Transverse colon (tissue), 3 donors: ENCODE measurements at regions not wholly inside any gene's neighbourhood (a gene's known extent, or its start where the extent isn't known, plus 50 kb on each side); places are given as distances from the start of the nearest gene placed in this dataset.
"Not testable (repeated sequence)": the region's sequence is repeated elsewhere in the genome, so short reads cannot be mapped to it uniquely, and the experiment has no call there.

Experiments
- CTCF ChIP-seq, 5 experiments: fragments of 200-600 bp in 3 of 5; fragments of 450-650 bp in 2 of 5; sonication (generic) in 3 of 5; IDR thresholded peaks; 1 replicate in 2 of 5; 2 replicates in 3 of 5; pipeline ENCODE4 v1.5.1; 2016 to 2017; ENCODE audit warnings: antibody characterized with exemption in 5 of 5, inconsistent platforms in 3 of 5, mild to moderate bottlenecking in 2 of 5, moderate library complexity in 1 of 5
- POLR2A ChIP-seq: fragments of 450-650 bp; IDR thresholded peaks from one replicate; pipeline ENCODE4 v1.6.1; 2016; ENCODE audit warnings: antibody characterized with exemption, mild to moderate bottlenecking, moderate library complexity

GRCh38 chr18:22828583-22828982, 104.5 kb upstream of the RBBP8 start:
- TF ChIP-seq CTCF (IDR thresholded peaks at IDR 0.05); POLR2A: not testable (repeated sequence)
